ENCODE measurements at regions not wholly inside any gene's neighbourhood (a gene's known extent, or its start where the extent isn't known, plus 50 kb on each side); places are given as distances from the start of the nearest gene placed in this dataset.
"Not testable (repeated sequence)": the region's sequence is repeated elsewhere in the genome, so short reads cannot be mapped to it uniquely, and the experiment has no call there.

- H3K27ac Mint-ChIP-seq = no peak overlapping the region
- DNase-seq = no peak
- peaks cover 0 to 7% (median 0%) of the 10 kb centered on the region in 3 donors for H3K27me3 Mint-ChIP-seq
- ATAC-seq (ENCODE audit: low read depth in 2 of 2) = no peak
- peaks cover 0 to 4% (median 0%) of the 10 kb centered on the region in 3 donors for H3K4me1 Mint-ChIP-seq
- H3K4me3 Mint-ChIP-seq = no peak overlapping the region
- H3K9me3 Mint-ChIP-seq = peaks cover 13 to 71% (median 48%) of the 10 kb centered on the region in 7 donors
- H3K36me3 Mint-ChIP-seq = peaks cover 41 to 48% of the 10 kb centered on the region in 2 donors
These were observed 190.0 kb downstream of the SLC38A4 start for GRCh38 chr12:46635818-46636217.

- H3K27me3 Mint-ChIP-seq = no peaks in the 10 kb centered on the region
- H3K36me3 Mint-ChIP-seq = peaks cover 0 to 13% of the 10 kb centered on the region in 2 donors
- peaks cover 0 to 19% (median 6%) of the 10 kb centered on the region in 7 donors for H3K9me3 Mint-ChIP-seq
- H3K4me1 Mint-ChIP-seq = peaks cover 0 to 8% (median 0%) of the 10 kb centered on the region in 3 donors
- DNase-seq (no peak), ATAC-seq (ENCODE audit: low read depth in 2 of 2) (no peak)
- peak overlapping the region in 1 of 8 donors; percentile 32 for H3K4me3 Mint-ChIP-seq
- H3K27ac Mint-ChIP-seq = peak overlapping the region in 3 of 6 donors; percentile 10 to 32 (median 31)
These were observed 196.2 kb downstream of the SLC38A4 start for GRCh38 chr12:46629331-46630229.

GRCh38 chr12:46628176-46628575, 197.6 kb downstream of the SLC38A4 start:
- ATAC-seq (ENCODE audit: low read depth in 2 of 2) = no peak
- Mint-ChIP-seq H3K9me3 (peaks cover 0 to 5% (median 0%) of the 10 kb centered on the region in 7 donors), H3K4me3 (no peak overlapping the region), H3K36me3 (peaks cover 0 to 4% of the 10 kb centered on the region in 2 donors), H3K27ac (peak overlapping the region in 1 of 6 donors; percentile 54), H3K27me3 (no peaks in the 10 kb centered on the region), H3K4me1 (peaks cover 0 to 8% (median 0%) of the 10 kb centered on the region in 3 donors)
- no peak for DNase-seq

GRCh38 chr12:46627686-46628085, 198.1 kb downstream of the SLC38A4 start:
- Mint-ChIP-seq H3K27ac (no peak overlapping the region), H3K9me3 (no peaks in the 10 kb centered on the region), H3K4me3 (no peak overlapping the region), H3K36me3 (no peaks in the 10 kb centered on the region), H3K4me1 (peaks cover 0 to 8% (median 0%) of the 10 kb centered on the region in 3 donors), H3K27me3 (no peaks in the 10 kb centered on the region)
- DNase-seq (no peak), ATAC-seq (ENCODE audit: low read depth in 2 of 2) (no peak)

GRCh38 chr12:46619474-46619873, 206.3 kb downstream of the SLC38A4 start:
- not testable (repeated sequence) for DNase-seq; ATAC-seq (ENCODE audit: low read depth in 2 of 2); H3K4me1 Mint-ChIP-seq; H3K27ac Mint-ChIP-seq; H3K27me3 Mint-ChIP-seq; H3K4me3 Mint-ChIP-seq
- H3K36me3 Mint-ChIP-seq = peaks cover 0 to 18% of the 10 kb centered on the region in 2 donors
- peaks cover 5 to 24% (median 18%) of the 10 kb centered on the region in 7 donors for H3K9me3 Mint-ChIP-seq

GRCh38 chr12:46617737-46618136, 208.1 kb downstream of the SLC38A4 start:
- DNase-seq; ATAC-seq (ENCODE audit: low read depth in 2 of 2); H3K4me1 Mint-ChIP-seq; H3K4me3 Mint-ChIP-seq; H3K27ac Mint-ChIP-seq; H3K27me3 Mint-ChIP-seq: not testable (repeated sequence)
- peaks cover 5 to 24% (median 18%) of the 10 kb centered on the region in 7 donors for H3K9me3 Mint-ChIP-seq
- H3K36me3 Mint-ChIP-seq = peaks cover 7 to 25% of the 10 kb centered on the region in 2 donors

- Mint-ChIP-seq H3K4me1 (peaks cover 0 to 10% (median 0%) of the 10 kb centered on the region in 3 donors), H3K27me3 (no peaks in the 10 kb centered on the region), H3K9me3 (peaks cover 5 to 24% (median 15%) of the 10 kb centered on the region in 7 donors), H3K36me3 (peaks cover 13 to 31% of the 10 kb centered on the region in 2 donors), H3K4me3 (no peak overlapping the region), H3K27ac (no peak overlapping the region)
- no peak for ATAC-seq (ENCODE audit: low read depth in 2 of 2)
- no peak for DNase-seq
These were observed 208.6 kb downstream of the SLC38A4 start for GRCh38 chr12:46617167-46617566.

GRCh38 chr12:46610754-46611153, 215.0 kb downstream of the SLC38A4 start:
- H3K4me1 Mint-ChIP-seq = peaks cover 0 to 10% (median 0%) of the 10 kb centered on the region in 3 donors
- peaks cover 0 to 7% (median 3%) of the 10 kb centered on the region in 7 donors for H3K9me3 Mint-ChIP-seq
- DNase-seq (no peak), ATAC-seq (ENCODE audit: low read depth in 2 of 2) (no peak)
- peaks cover 22 to 24% of the 10 kb centered on the region in 2 donors for H3K36me3 Mint-ChIP-seq
- H3K4me3 Mint-ChIP-seq = no peak overlapping the region
- H3K27ac Mint-ChIP-seq = peak overlapping the region in 2 of 6 donors; percentile 19 to 63
- no peaks in the 10 kb centered on the region for H3K27me3 Mint-ChIP-seq

- H3K27ac Mint-ChIP-seq = peak overlapping the region in 1 of 6 donors; percentile 47
- H3K4me1 Mint-ChIP-seq = peaks cover 0 to 10% (median 3%) of the 10 kb centered on the region in 3 donors
- no peak overlapping the region for H3K4me3 Mint-ChIP-seq
- H3K36me3 Mint-ChIP-seq = peaks cover 27 to 30% of the 10 kb centered on the region in 2 donors
- no peak for DNase-seq
- peaks cover 0 to 10% (median 3%) of the 10 kb centered on the region in 7 donors for H3K9me3 Mint-ChIP-seq
- H3K27me3 Mint-ChIP-seq = no peaks in the 10 kb centered on the region
- ATAC-seq (ENCODE audit: low read depth in 2 of 2) = no peak
These were observed 216.1 kb downstream of the SLC38A4 start for GRCh38 chr12:46609674-46610073.

GRCh38 chr12:46609273-46609623, 216.5 kb downstream of the SLC38A4 start:
- Mint-ChIP-seq H3K27me3 (no peaks in the 10 kb centered on the region), H3K4me1 (peaks cover 0 to 10% (median 4%) of the 10 kb centered on the region in 3 donors), H3K36me3 (peaks cover 28 to 35% of the 10 kb centered on the region in 2 donors), H3K4me3 (no peak overlapping the region), H3K9me3 (peaks cover 0 to 14% (median 3%) of the 10 kb centered on the region in 7 donors), H3K27ac (no peak overlapping the region)
- ATAC-seq (ENCODE audit: low read depth in 2 of 2) = no peak
- no peak for DNase-seq

GRCh38 chr12:46608431-46609272, 217.1 kb downstream of the SLC38A4 start:
- Mint-ChIP-seq H3K4me1 (peaks cover 0 to 10% (median 4%) of the 10 kb centered on the region in 3 donors), H3K36me3 (peaks cover 28 to 35% of the 10 kb centered on the region in 2 donors), H3K27ac (peak overlapping the region in 1 of 6 donors; percentile 49), H3K4me3 (no peak overlapping the region), H3K27me3 (no peaks in the 10 kb centered on the region), H3K9me3 (peaks cover 0 to 14% (median 3%) of the 10 kb centered on the region in 7 donors)
- ATAC-seq (ENCODE audit: low read depth in 2 of 2) (no peak), DNase-seq (no peak)

GRCh38 chr12:46604684-46605083, 221.1 kb downstream of the SLC38A4 start:
- ATAC-seq (ENCODE audit: low read depth in 2 of 2) (no peak), DNase-seq (no peak)
- Mint-ChIP-seq H3K27ac (peak overlapping the region in 1 of 6 donors; percentile 36), H3K9me3 (peaks cover 14 to 29% (median 23%) of the 10 kb centered on the region in 7 donors), H3K4me1 (peaks cover 0 to 4% (median 0%) of the 10 kb centered on the region in 3 donors), H3K36me3 (peaks cover 26 to 55% of the 10 kb centered on the region in 2 donors), H3K27me3 (no peaks in the 10 kb centered on the region), H3K4me3 (no peak overlapping the region)

All from naive B cell (primary cell).